ENCODE measurements at regions not wholly inside any gene's neighbourhood (a gene's known extent, or its start where the extent isn't known, plus 50 kb on each side); places are given as distances from the start of the nearest gene placed in this dataset.

- TF ChIP-seq POLR2A (IDR thresholded peaks at IDR 0.05): no peak
- no peak for TF ChIP-seq CTCF (IDR thresholded peaks at IDR 0.05)
- no peak for TF ChIP-seq POLR2AphosphoS5 (IDR thresholded peaks at IDR 0.05)
- no peak for TF ChIP-seq EP300 (IDR thresholded peaks at IDR 0.05)
These were observed 160.4 kb downstream of the ASB1 start for GRCh38 chr2:238586931-238587775.

Measured in suprapubic skin (tissue), 4 donors.